HCT116 (cell line): ENCODE measurements at regions not wholly inside any gene's neighbourhood (a gene's known extent, or its start where the extent isn't known, plus 50 kb on each side); places are given as distances from the start of the nearest gene placed in this dataset.

Experiments used
- ATAC-seq: fragments of 200-7000 bp; cut with Tn5 transposase; 2 replicates; pipeline ENCODE4 v1.9.1; 2020; ENCODE audit warnings: mild to moderate bottlenecking, moderate library complexity
- BruUV-seq: library from RNA; stranded (reverse); fragments of 400-500 nt; replicated peaks from 2 replicates; lab custom pipeline; 2021; lab: Mats Ljungman, UMichigan
- CTCF ChIA-PET: fragments of 300-600 bp; sonication (Branson Sonifier 250); formaldehyde crosslinking; loops from one replicate; lab custom pipeline; 2021; ENCODE audit warnings: antibody characterized with exemption; lab: Charles Lee
- POLR2A ChIA-PET: fragments of 300-600, 350-600 bp; sonication (Branson Sonifier 250); formaldehyde crosslinking; loops from one replicate; lab custom pipeline; 2021; ENCODE audit warnings: antibody characterized with exemption; lab: Charles Lee
- RAD21 ChIA-PET, 2 experiments: fragments of 300-600 bp; sonication (Branson Sonifier 250); formaldehyde crosslinking; loops; one replicate each; lab custom pipeline; 2023; ENCODE audit warnings: low total read pairs in 2 of 2; ENCODE audit not compliant: uncharacterized antibody in 2 of 2, unreplicated experiment in 2 of 2, low non-redundant PET in 1 of 2; lab: Charles Lee
- DNase-seq: peaks from one replicate; pipeline ENCODE4 v3.0.0-alpha.2; 2010; ENCODE audit warnings: low read depth, low spot score
- H2AFZ ChIP-seq: fragments of 200-600 bp; shearing (Covaris generic), sonication (generic); 2 replicates; pipeline ENCODE4 v1.6.1; 2017; ENCODE audit warnings: low read depth, mixed run types, mixed read lengths, antibody characterized with exemption, low read length; ENCODE audit not compliant: poor library complexity, severe bottlenecking
- H3K27ac ChIP-seq: 2 replicates; pipeline ENCODE4 v1.5.1; 2012; ENCODE audit warnings: low read depth, low read length
- H3K27me3 ChIP-seq: fragments of 200-600 bp; sonication (generic); 2 replicates; pipeline ENCODE4 v1.6.1; 2016; ENCODE audit warnings: mixed run types, low read length, mixed read lengths; ENCODE audit not compliant: insufficient read depth
- H3K36me3 ChIP-seq, 2 experiments: fragments of 200-500 bp in 1 of 2; fragments of 200-600 bp in 1 of 2; sonication (Bioruptor generic) in 1 of 2; sonication (generic) in 1 of 2; 2 replicates each; pipeline versions ENCODE4 v1.5.1 to v1.6.1; 2014 to 2016; ENCODE audit warnings: low read length in 2 of 2, inconsistent platforms in 1 of 2, mixed read lengths in 1 of 2, mixed run types in 1 of 2; ENCODE audit not compliant: insufficient read depth in 2 of 2, control insufficient read depth in 1 of 2
- H3K4me1 ChIP-seq, 2 experiments: fragments of 200-600 bp in 1 of 2; sonication (generic) in 1 of 2; 2 replicates each; pipeline versions ENCODE4 v1.5.1 to v1.6.1; 2012 to 2017; ENCODE audit warnings: low read length in 2 of 2, inconsistent platforms in 1 of 2, mild to moderate bottlenecking in 1 of 2, mixed read lengths in 1 of 2, mixed run types in 1 of 2, moderate library complexity in 1 of 2; ENCODE audit not compliant: insufficient read depth in 2 of 2, control insufficient read depth in 1 of 2
- H3K4me2 ChIP-seq: fragments of 200-600 bp; sonication (generic); 2 replicates; pipeline ENCODE4 v1.6.1; 2017; ENCODE audit warnings: mixed run types, low read length, mixed read lengths
- H3K4me3 ChIP-seq, 2 experiments: fragments of 200-600 bp in 1 of 2; sonication (generic) in 1 of 2; replicated peaks in 1 of 2; 2 replicates each; pipeline ENCODE4 v1.5.1; 2011 to 2016; ENCODE audit warnings: low read length in 2 of 2, control low read depth in 1 of 2, low read depth in 1 of 2, mild to moderate bottlenecking in 1 of 2, mixed read lengths in 1 of 2, mixed run types in 1 of 2
- H3K79me2 ChIP-seq: fragments of 200-600 bp; sonication (generic); 2 replicates; pipeline ENCODE4 v1.6.1; 2017; ENCODE audit warnings: mild to moderate bottlenecking, mixed run types, low read length, moderate library complexity, mixed read lengths; ENCODE audit not compliant: insufficient read depth
- H3K9ac ChIP-seq: fragments of 200-600 bp; sonication (generic); 2 replicates; pipeline ENCODE4 v1.6.1; 2016; ENCODE audit warnings: low read length, mixed read lengths
- H3K9me2 ChIP-seq: fragments of 200-600 bp; sonication (generic), shearing (Covaris generic); 2 replicates; pipeline ENCODE4 v1.6.1; 2017; ENCODE audit warnings: mixed run types, mild to moderate bottlenecking, moderate library complexity; ENCODE audit not compliant: insufficient read depth
- H3K9me3 ChIP-seq, 2 experiments: fragments of 200-500 bp in 1 of 2; fragments of 200-600 bp in 1 of 2; sonication (Bioruptor generic) in 1 of 2; sonication (generic) in 1 of 2; 2 replicates each; pipeline ENCODE4 v1.6.1; 2014 to 2017; ENCODE audit warnings: low read length in 2 of 2, mixed read lengths in 2 of 2, inconsistent platforms in 1 of 2, low read depth in 1 of 2, mild to moderate bottlenecking in 1 of 2, mixed run types in 1 of 2, moderate library complexity in 1 of 2; ENCODE audit not compliant: control insufficient read depth in 1 of 2, insufficient read depth in 1 of 2
- H4K20me1 ChIP-seq: fragments of 200-600 bp; sonication (generic), shearing (Covaris generic); 2 replicates; pipeline ENCODE4 v1.6.1; 2017; ENCODE audit warnings: mixed run types, mild to moderate bottlenecking, moderate library complexity; ENCODE audit not compliant: insufficient read depth
- CEBPB ChIP-seq: IDR thresholded peaks from 2 replicates; pipeline ENCODE4 v1.6.1; 2012; ENCODE audit warnings: low read depth
- ELF1 ChIP-seq: IDR thresholded peaks from 2 replicates; pipeline ENCODE4 v1.6.1; 2012; ENCODE audit warnings: low read depth, borderline replicate concordance
- EZH2 ChIP-seq: fragments of 200-600 bp; sonication (generic); IDR thresholded peaks from 2 replicates; pipeline ENCODE4 v1.6.1; 2017; ENCODE audit warnings: antibody characterized with exemption, mixed run types
- JUND ChIP-seq: IDR thresholded peaks from 2 replicates; pipeline ENCODE4 v1.6.1; 2012
- POLR2AphosphoS5 ChIP-seq: IDR thresholded peaks from 2 replicates; pipeline ENCODE4 v1.6.1; 2011; ENCODE audit warnings: mild to moderate bottlenecking, low read depth, low read length, moderate library complexity
- RAD21 ChIP-seq: IDR thresholded peaks from 2 replicates; pipeline ENCODE4 v1.6.1; 2012; ENCODE audit warnings: low read depth, mild to moderate bottlenecking
- SIN3A ChIP-seq: IDR thresholded peaks from 2 replicates; pipeline ENCODE4 v1.6.1; 2012; ENCODE audit warnings: low read depth
- SRF ChIP-seq: IDR thresholded peaks from 2 replicates; pipeline ENCODE4 v1.6.1; 2012; ENCODE audit warnings: low read depth
- TCF7L2 ChIP-seq: IDR thresholded peaks from 2 replicates; pipeline ENCODE4 v1.7.0; 2011; ENCODE audit warnings: borderline replicate concordance, inconsistent platforms; ENCODE audit not compliant: insufficient read depth, insufficient read length; ENCODE audit errors: extremely low read depth
- YY1 ChIP-seq: IDR thresholded peaks from 2 replicates; pipeline ENCODE4 v1.6.1; 2011; ENCODE audit warnings: low read length, low read depth, moderate library complexity, mild to moderate bottlenecking; ENCODE audit not compliant: insufficient replicate concordance; ENCODE audit errors: extremely low read depth
- ZFX ChIP-seq: fragments of 450-650 bp; IDR thresholded peaks from 2 replicates; pipeline ENCODE4 v1.6.1; 2017
- ZNF274 ChIP-seq: fragments of 200-500 bp; sonication (Bioruptor generic); IDR thresholded peaks from 2 replicates; pipeline ENCODE4 v1.6.1; 2014; ENCODE audit warnings: mild to moderate bottlenecking, low read depth, low read length, inconsistent platforms
- intact Hi-C: fragments of 100-400 bp; cut with micrococcal nuclease; formaldehyde crosslinking; loops from 2 replicates; pipeline ENCODE4 v1.10.0; 2022
- TF ChIP-seq, protein P1 (sequence below), 3 experiments: fragments of 200-600 bp in 1 of 3; sonication (generic) in 1 of 3; IDR thresholded peaks in 2 of 3; conservative IDR thresholded peaks in 1 of 3; 2 replicates each; pipeline ENCODE4 v1.5.1; 2012 to 2017; ENCODE audit warnings: low read depth in 2 of 3, low read length in 2 of 3, antibody characterized with exemption in 1 of 3, borderline replicate concordance in 1 of 3, control low read depth in 1 of 3, mild to moderate bottlenecking in 1 of 3, mixed read lengths in 1 of 3, mixed run types in 1 of 3, moderate library complexity in 1 of 3; ENCODE audit not compliant: insufficient read depth in 1 of 3
- TF ChIP-seq, protein P2 (sequence below): IDR thresholded peaks from 2 replicates; pipeline ENCODE4 v1.6.1; 2012
- TF ChIP-seq, protein P3 (sequence below): IDR thresholded peaks from 2 replicates; pipeline ENCODE4 v1.6.1; 2011; ENCODE audit warnings: mild to moderate bottlenecking, low read length, moderate library complexity; ENCODE audit not compliant: insufficient replicate concordance; ENCODE audit errors: extremely low read depth

DNA sequence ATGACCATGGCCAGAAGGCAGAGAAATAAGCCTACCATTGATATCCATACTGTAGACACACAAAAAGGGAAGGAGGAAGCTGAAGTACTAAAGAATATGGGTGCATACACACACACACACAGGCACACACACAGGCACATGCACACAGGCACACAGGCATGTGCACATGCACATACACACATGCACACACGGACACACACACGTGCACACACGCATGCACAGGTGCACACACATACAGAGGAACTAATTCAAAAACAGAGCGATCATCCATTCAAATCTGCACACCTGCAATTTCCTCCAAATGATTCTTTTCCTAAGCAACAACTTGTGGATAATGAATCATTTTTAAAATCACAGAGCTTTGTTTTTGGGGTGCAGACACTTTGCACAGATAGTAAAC, 166.7 kb upstream of the ADARB2 start (continued):
- TF ChIP-seq, protein P1, sequence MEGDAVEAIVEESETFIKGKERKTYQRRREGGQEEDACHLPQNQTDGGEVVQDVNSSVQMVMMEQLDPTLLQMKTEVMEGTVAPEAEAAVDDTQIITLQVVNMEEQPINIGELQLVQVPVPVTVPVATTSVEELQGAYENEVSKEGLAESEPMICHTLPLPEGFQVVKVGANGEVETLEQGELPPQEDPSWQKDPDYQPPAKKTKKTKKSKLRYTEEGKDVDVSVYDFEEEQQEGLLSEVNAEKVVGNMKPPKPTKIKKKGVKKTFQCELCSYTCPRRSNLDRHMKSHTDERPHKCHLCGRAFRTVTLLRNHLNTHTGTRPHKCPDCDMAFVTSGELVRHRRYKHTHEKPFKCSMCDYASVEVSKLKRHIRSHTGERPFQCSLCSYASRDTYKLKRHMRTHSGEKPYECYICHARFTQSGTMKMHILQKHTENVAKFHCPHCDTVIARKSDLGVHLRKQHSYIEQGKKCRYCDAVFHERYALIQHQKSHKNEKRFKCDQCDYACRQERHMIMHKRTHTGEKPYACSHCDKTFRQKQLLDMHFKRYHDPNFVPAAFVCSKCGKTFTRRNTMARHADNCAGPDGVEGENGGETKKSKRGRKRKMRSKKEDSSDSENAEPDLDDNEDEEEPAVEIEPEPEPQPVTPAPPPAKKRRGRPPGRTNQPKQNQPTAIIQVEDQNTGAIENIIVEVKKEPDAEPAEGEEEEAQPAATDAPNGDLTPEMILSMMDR (IDR thresholded peaks at IDR 0.05 in 2 of 3, conservative IDR thresholded peaks at IDR 0.05 in 1 of 3; ENCODE audit: borderline replicate concordance in 1 of 3, insufficient read depth in 1 of 3, low read depth in 2 of 3, low read length in 2 of 3): no peak
- TF ChIP-seq CEBPB (no peak), RAD21 (no peak)

DNA sequence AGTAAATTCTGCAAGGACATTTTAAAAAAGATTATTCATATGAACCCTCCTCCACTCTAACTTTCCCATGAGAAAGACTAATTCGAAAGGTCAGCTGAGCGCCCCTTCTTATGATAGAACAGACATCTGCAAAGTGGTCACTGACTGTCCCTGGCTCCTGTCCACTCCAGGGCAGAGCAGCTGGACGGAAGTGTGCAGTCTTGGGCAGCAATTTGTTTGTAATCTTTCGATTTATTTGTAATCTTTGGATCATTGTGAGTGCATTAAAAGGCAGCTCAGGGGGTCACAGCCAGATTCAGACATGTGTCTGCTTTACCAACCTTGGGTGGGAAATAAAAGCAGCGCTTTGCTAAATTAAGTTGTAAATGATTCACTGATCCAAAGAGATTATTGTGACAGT, 158.8 kb upstream of the ADARB2 start:
- H3K9ac ChIP-seq: no peak overlapping the region
- no peak overlapping the region for H3K4me2 ChIP-seq
- no peaks in the 10 kb centered on the region for H3K27me3 ChIP-seq
- no peak overlapping the region for H3K27ac ChIP-seq
- no TSS peak for BruUV-seq
- no peaks in the 10 kb centered on the region for H3K4me1 ChIP-seq
- no peaks in the 10 kb centered on the region for H3K9me2 ChIP-seq
- POLR2A ChIA-PET: no interaction called here
- intact Hi-C loops: no loop called here
- no peak for DNase-seq
- CTCF ChIA-PET: no interaction called here
- H2AFZ ChIP-seq: no peak overlapping the region
- RAD21 ChIA-PET: no interaction called here
- TF ChIP-seq SIN3A (no peak), JUND (no peak)
- no peak for ATAC-seq
- no peaks in the 10 kb centered on the region for H4K20me1 ChIP-seq
- no peak overlapping the region for H3K4me3 ChIP-seq
- no peaks in the 10 kb centered on the region for H3K79me2 ChIP-seq
- no peaks in the 10 kb centered on the region for H3K36me3 ChIP-seq
- peaks cover 4 to 19% of the 10 kb centered on the region in 2 experiments; a peak in 2 of 4 replicates for H3K9me3 ChIP-seq

DNA sequence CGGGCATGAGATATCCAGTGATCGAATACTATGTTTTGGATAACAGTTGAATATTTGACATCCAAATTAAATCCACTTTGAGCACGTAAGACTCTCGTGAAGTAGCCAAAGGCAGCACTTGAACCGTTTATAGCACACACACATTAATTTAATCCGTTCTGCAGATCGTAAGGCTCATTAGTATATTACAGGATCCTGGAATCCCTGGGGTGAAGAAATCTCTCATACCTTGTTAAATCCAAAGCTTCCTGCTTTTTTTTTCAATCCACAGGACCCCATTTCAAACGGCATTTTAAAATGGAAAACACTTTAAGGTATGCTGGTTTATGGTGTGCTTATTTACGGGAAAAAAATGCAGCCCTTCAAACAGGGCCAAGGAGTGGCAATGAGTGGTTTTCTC, 158.4 kb upstream of the ADARB2 start:
- RAD21 ChIA-PET: no interaction called here
- DNase-seq (no peak), ATAC-seq (no peak)
- H3K27me3 ChIP-seq: no peaks in the 10 kb centered on the region
- no peaks in the 10 kb centered on the region for H3K9me2 ChIP-seq
- H3K4me2 ChIP-seq: no peak overlapping the region
- intact Hi-C loops: no loop called here
- H2AFZ ChIP-seq: no peak overlapping the region
- BruUV-seq: no TSS peak
- H3K9ac ChIP-seq: no peak overlapping the region
- no peaks in the 10 kb centered on the region for H3K36me3 ChIP-seq
- H4K20me1 ChIP-seq: no peaks in the 10 kb centered on the region
- peaks cover 4 to 16% of the 10 kb centered on the region in 2 experiments; a peak in 2 of 4 replicates for H3K9me3 ChIP-seq
- H3K4me1 ChIP-seq: no peaks in the 10 kb centered on the region
- POLR2A ChIA-PET: no interaction called here
- no peak overlapping the region for H3K4me3 ChIP-seq
- CTCF ChIA-PET: no interaction called here
- H3K27ac ChIP-seq: no peak overlapping the region
- no peaks in the 10 kb centered on the region for H3K79me2 ChIP-seq
- TF ChIP-seq SRF (no peak), YY1 (no peak), RAD21 (no peak), ZFX (no peak), SIN3A (no peak), ZNF274 (no peak), TCF7L2 (no peak), CEBPB (no peak), ELF1 (no peak), POLR2AphosphoS5 (no peak), EZH2 (no peak)
- TF ChIP-seq, protein P2, sequence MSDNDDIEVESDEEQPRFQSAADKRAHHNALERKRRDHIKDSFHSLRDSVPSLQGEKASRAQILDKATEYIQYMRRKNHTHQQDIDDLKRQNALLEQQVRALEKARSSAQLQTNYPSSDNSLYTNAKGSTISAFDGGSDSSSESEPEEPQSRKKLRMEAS: no peak
- TF ChIP-seq, protein P3, sequence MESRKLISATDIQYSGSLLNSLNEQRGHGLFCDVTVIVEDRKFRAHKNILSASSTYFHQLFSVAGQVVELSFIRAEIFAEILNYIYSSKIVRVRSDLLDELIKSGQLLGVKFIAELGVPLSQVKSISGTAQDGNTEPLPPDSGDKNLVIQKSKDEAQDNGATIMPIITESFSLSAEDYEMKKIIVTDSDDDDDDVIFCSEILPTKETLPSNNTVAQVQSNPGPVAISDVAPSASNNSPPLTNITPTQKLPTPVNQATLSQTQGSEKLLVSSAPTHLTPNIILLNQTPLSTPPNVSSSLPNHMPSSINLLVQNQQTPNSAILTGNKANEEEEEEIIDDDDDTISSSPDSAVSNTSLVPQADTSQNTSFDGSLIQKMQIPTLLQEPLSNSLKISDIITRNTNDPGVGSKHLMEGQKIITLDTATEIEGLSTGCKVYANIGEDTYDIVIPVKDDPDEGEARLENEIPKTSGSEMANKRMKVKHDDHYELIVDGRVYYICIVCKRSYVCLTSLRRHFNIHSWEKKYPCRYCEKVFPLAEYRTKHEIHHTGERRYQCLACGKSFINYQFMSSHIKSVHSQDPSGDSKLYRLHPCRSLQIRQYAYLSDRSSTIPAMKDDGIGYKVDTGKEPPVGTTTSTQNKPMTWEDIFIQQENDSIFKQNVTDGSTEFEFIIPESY: no peak
